ENCODE measurements at regions not wholly inside any gene's neighbourhood (a gene's known extent, or its start where the extent isn't known, plus 50 kb on each side); places are given as distances from the start of the nearest gene placed in this dataset.

DNA sequence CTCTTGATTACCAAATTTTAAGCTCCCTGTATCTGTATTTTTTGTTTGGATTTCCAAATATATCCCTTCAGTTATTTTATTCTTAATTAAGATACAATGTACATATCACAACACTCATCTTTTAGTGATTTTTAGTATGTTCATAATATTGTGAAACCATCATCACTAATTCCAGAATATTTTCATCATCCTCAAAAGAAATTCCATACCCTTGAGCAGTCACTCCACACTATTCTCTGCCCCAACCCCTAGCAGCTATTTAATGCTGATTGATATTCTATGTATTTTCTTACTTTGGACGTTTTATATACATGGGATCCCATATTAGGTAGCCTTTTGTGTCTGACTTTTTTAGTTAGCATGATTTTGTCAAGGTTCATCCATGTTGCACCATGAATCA, 127.4 kb upstream of the SLC8A1 start:
- TF ChIP-seq, protein P1, sequence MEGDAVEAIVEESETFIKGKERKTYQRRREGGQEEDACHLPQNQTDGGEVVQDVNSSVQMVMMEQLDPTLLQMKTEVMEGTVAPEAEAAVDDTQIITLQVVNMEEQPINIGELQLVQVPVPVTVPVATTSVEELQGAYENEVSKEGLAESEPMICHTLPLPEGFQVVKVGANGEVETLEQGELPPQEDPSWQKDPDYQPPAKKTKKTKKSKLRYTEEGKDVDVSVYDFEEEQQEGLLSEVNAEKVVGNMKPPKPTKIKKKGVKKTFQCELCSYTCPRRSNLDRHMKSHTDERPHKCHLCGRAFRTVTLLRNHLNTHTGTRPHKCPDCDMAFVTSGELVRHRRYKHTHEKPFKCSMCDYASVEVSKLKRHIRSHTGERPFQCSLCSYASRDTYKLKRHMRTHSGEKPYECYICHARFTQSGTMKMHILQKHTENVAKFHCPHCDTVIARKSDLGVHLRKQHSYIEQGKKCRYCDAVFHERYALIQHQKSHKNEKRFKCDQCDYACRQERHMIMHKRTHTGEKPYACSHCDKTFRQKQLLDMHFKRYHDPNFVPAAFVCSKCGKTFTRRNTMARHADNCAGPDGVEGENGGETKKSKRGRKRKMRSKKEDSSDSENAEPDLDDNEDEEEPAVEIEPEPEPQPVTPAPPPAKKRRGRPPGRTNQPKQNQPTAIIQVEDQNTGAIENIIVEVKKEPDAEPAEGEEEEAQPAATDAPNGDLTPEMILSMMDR (IDR thresholded peaks at IDR 0.05; ENCODE audit: low read depth, low read length): no peak
- no peak for TF ChIP-seq EZH2phosphoT487 (IDR thresholded peaks at IDR 0.05; ENCODE audit: low read depth)
